Neural crest cell (in vitro differentiated cells): ENCODE measurements at regions not wholly inside any gene's neighbourhood (a gene's known extent, or its start where the extent isn't known, plus 50 kb on each side); places are given as distances from the start of the nearest gene placed in this dataset.

ENCODE experiments used
- DNase-seq: peaks from one replicate; pipeline ENCODE4 v3.0.0; 2021; ENCODE audit warnings: low read depth, mixed read lengths, low spot score
- H3K27ac Mint-ChIP-seq: one replicate; pipeline ENCODE4 v1.8.0; 2021; ENCODE audit warnings: mild to moderate bottlenecking, mixed read lengths; ENCODE audit not compliant: unreplicated experiment
- H3K27me3 Mint-ChIP-seq: 2 replicates; pipeline ENCODE4 v1.8.0; 2021; ENCODE audit warnings: low read depth, mild to moderate bottlenecking, mixed read lengths
- H3K36me3 Mint-ChIP-seq: 2 replicates; pipeline ENCODE4 v1.8.0; 2021; ENCODE audit warnings: low read depth, mild to moderate bottlenecking, mixed read lengths
- H3K4me1 Mint-ChIP-seq: 2 replicates; pipeline ENCODE4 v1.8.0; 2021; ENCODE audit warnings: mixed read lengths
- H3K4me3 Mint-ChIP-seq: one replicate; pipeline ENCODE4 v1.8.0; 2021; ENCODE audit warnings: mild to moderate bottlenecking, mixed read lengths
- H3K9me3 Mint-ChIP-seq: 2 replicates; pipeline ENCODE4 v1.8.0; 2021; ENCODE audit warnings: mixed read lengths
- CTCF ChIP-seq: fragments of 200-600 bp; sonication (generic); conservative IDR thresholded peaks from 2 replicates; pipeline ENCODE4 v1.5.0; 2021; ENCODE audit warnings: antibody characterized with exemption, mild to moderate bottlenecking

- no peaks in the 10 kb centered on the region for H3K36me3 Mint-ChIP-seq
- no peak overlapping the region for H3K4me3 Mint-ChIP-seq
- no peak overlapping the region for H3K27ac Mint-ChIP-seq
- DNase-seq, result no peak
- H3K27me3 Mint-ChIP-seq, result no peaks in the 10 kb centered on the region
- TF ChIP-seq CTCF, result no peak
- no peaks in the 10 kb centered on the region for H3K4me1 Mint-ChIP-seq
- peaks cover 3% of the 10 kb centered on the region for H3K9me3 Mint-ChIP-seq
Measured at GRCh38 chr18:38284972-38285371, 719.4 kb upstream of the CELF4 start.

- Mint-ChIP-seq H3K36me3 (no peaks in the 10 kb centered on the region), H3K4me1 (peaks cover under 1% of the 10 kb centered on the region), H3K27me3 (no peaks in the 10 kb centered on the region), H3K9me3 (peaks cover 2% of the 10 kb centered on the region), H3K4me3 (no peak overlapping the region), H3K27ac (no peak overlapping the region)
- TF ChIP-seq CTCF, result no peak
- DNase-seq, result no peak
Measured at GRCh38 chr18:38263066-38263465, 697.5 kb upstream of the CELF4 start.

- no peak for DNase-seq
Measured at GRCh38 chr18:38262661-38263060, 697.1 kb upstream of the CELF4 start.

GRCh38 chr18:38257661-38258060 lies 692.1 kb upstream of the CELF4 start:
- no peak for TF ChIP-seq CTCF
- Mint-ChIP-seq H3K27ac (no peak overlapping the region), H3K27me3 (no peaks in the 10 kb centered on the region), H3K36me3 (no peaks in the 10 kb centered on the region), H3K9me3 (no peaks in the 10 kb centered on the region), H3K4me3 (no peak overlapping the region), H3K4me1 (peaks cover 7% of the 10 kb centered on the region)
- DNase-seq, result no peak

More at GRCh38 chr18:38262661-38263060, 697.1 kb upstream of the CELF4 start:
- no peak overlapping the region for H3K4me3 Mint-ChIP-seq
- H3K36me3 Mint-ChIP-seq, result no peaks in the 10 kb centered on the region
- TF ChIP-seq CTCF, result no peak
- no peak overlapping the region for H3K27ac Mint-ChIP-seq
- peaks cover 5% of the 10 kb centered on the region for H3K4me1 Mint-ChIP-seq
- no peaks in the 10 kb centered on the region for H3K27me3 Mint-ChIP-seq
- H3K9me3 Mint-ChIP-seq, result peaks cover 2% of the 10 kb centered on the region

GRCh38 chr18:38256366-38256765 lies 690.8 kb upstream of the CELF4 start:
- no peak overlapping the region for H3K27ac Mint-ChIP-seq
- no peaks in the 10 kb centered on the region for H3K27me3 Mint-ChIP-seq
- H3K4me3 Mint-ChIP-seq, result no peak overlapping the region
- no peaks in the 10 kb centered on the region for H3K9me3 Mint-ChIP-seq
- no peak for TF ChIP-seq CTCF
- no peak for DNase-seq
- H3K36me3 Mint-ChIP-seq, result no peaks in the 10 kb centered on the region
- peaks cover 7% of the 10 kb centered on the region for H3K4me1 Mint-ChIP-seq

DNA sequence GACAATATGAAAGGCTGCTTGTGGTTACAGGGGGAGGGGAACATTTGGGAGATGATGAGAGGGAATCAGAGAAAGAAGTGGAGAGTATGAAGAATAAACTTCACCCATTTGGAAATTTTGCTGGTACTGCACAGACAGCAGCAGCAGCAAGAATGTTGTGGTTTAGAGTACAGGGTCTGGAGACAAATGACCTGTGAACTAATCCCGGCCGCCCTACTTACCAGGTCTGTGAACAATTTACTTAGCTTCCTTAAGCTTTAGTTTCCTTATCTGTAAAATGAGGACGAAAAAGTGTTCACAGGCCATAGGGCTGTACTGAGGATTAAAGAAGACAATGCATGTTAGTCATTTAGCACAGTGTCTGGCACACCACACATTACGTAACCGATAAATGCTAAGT lies 685.4 kb upstream of the CELF4 start:
- no peak overlapping the region for H3K27ac Mint-ChIP-seq
- TF ChIP-seq CTCF, result no peak
- H3K27me3 Mint-ChIP-seq, result no peaks in the 10 kb centered on the region
- H3K36me3 Mint-ChIP-seq, result no peaks in the 10 kb centered on the region
- no peaks in the 10 kb centered on the region for H3K9me3 Mint-ChIP-seq
- H3K4me1 Mint-ChIP-seq, result peaks cover 8% of the 10 kb centered on the region
- H3K4me3 Mint-ChIP-seq, result no peak overlapping the region
- no peak for DNase-seq
